ENCODE measurements at regions not wholly inside any gene's neighbourhood (a gene's known extent, or its start where the extent isn't known, plus 50 kb on each side); places are given as distances from the start of the nearest gene placed in this dataset.

DNA sequence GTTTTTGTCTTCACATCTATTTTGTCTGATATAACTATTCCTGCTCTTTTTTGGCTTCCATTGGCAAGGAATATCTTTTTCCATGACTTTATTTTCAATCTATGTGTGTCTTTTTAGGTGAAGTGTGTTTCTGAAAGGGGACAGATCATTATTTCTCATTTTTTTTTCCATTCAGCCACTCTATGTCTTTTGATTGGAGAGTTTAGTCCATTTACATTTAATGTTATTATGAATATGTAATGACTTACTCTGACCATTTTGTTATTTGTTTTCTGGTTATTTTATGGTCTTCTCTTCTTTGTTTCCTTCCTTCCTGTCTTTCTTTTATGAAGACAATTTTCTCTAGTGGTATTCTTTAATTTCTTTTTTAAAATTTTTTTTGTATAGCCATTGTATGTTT is 178.6 kb upstream of the CNTN5 start:
- DNase-seq (ENCODE audit: extremely low spot score, insufficient read length, low read depth): no peak
- no peak for FAIRE-seq

- DNase-seq (ENCODE audit: extremely low spot score, insufficient read length, low read depth) (no peak), FAIRE-seq (no peak)
Observed at GRCh38 chr11:98862169-98862568, 158.6 kb upstream of the CNTN5 start.

DNA sequence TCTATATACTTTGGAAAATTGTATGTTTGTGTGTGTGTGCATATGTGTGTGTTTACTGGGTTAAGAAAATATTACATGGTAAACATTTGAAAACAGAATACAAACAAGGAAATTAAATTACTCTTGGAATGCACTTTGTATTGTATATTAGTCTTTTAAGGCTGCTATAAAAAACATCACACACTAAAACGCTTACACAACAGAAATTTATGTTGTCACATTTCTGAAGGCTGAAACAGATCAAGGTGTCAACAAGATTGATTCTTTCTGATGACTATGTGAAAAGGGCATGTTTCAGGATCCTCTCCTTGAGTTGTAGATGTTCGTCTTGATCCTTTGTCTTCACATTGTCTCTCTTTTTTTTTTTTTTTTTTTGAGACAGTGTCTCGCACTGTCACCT is 149.1 kb upstream of the CNTN5 start:
- FAIRE-seq: no peak

DNA sequence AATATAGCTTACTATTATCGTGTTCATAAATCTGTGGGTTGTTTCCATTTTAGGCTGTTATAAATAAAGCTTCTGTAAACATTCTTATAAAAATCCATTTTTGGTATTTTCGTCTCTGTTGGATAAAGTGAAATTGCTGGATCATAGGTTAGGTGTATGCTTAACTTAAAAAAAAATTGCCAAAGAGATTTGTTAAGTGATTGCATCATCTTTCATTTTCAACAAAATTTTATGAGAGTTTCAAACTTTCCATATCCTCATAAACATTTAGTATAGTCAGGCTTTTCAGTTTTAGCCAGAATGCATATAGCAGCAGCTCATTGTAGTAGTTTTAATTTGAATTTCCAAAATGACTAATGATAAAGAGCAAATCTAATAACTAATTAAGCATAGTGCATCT is 146.7 kb upstream of the CNTN5 start:
- FAIRE-seq (no peak), DNase-seq (ENCODE audit: extremely low spot score, insufficient read length, low read depth) (no peak)

More for the DNA sequence above, 149.1 kb upstream of the CNTN5 start:
- DNase-seq (ENCODE audit: extremely low spot score, insufficient read length, low read depth): no peak

DNA sequence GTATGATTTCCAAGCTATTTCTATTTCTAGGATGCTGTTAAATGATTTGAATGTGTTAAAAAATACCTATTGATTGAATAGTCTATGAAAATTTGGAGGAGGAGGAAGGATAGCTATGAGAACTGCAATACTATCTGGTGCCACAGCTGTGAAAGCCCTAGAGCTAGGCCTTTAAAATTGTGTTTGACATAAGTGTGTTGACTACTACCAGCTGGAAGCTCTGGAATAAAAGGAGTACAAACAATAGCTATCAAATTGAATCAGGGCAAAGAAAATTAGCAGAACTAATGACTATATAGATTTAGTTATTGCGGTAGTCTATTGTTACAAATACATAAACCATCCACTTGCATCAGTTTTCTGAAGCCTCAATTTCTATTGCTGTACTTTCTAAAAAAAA is 124.8 kb upstream of the CNTN5 start:
- no peak for FAIRE-seq

GRCh38 chr11:98940913-98941312 is 79.8 kb upstream of the CNTN5 start:
- DNase-seq (ENCODE audit: extremely low spot score, insufficient read length, low read depth): no peak
- no peak for FAIRE-seq

More for the DNA sequence above, 124.8 kb upstream of the CNTN5 start:
- no peak for DNase-seq (ENCODE audit: extremely low spot score, insufficient read length, low read depth)

- no peak for DNase-seq (ENCODE audit: extremely low spot score, insufficient read length, low read depth)
- no peak for FAIRE-seq
Observed at GRCh38 chr11:98944461-98944860, 76.3 kb upstream of the CNTN5 start.

- FAIRE-seq: no peak
- no peak for DNase-seq (ENCODE audit: extremely low spot score, insufficient read length, low read depth)
Observed at GRCh38 chr11:98952107-98952506, 68.6 kb upstream of the CNTN5 start.

DNA sequence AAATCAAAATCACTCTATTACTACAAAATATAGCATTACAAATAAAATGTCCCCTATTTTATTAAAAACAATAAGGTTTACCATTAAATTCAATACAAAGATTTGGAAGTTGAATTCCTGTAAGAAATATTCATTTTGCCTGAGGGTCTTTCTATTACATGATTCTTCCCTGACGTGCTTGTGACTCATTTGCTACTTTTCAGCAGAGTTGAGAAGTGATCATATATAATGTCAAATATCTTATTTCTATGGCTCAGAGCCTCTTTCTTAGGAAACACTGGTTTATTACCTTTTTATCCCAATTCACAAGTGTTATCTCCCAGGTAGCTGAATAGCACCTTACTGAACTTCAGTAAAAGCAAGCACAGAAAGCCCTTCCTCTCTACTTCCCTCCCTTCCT is 65.2 kb upstream of the CNTN5 start:
- DNase-seq (ENCODE audit: extremely low spot score, insufficient read length, low read depth) (no peak), FAIRE-seq (no peak)

GRCh38 chr11:98964146-98964545 is 56.6 kb upstream of the CNTN5 start:
- DNase-seq (ENCODE audit: extremely low spot score, insufficient read length, low read depth) (no peak), FAIRE-seq (no peak)

DNA sequence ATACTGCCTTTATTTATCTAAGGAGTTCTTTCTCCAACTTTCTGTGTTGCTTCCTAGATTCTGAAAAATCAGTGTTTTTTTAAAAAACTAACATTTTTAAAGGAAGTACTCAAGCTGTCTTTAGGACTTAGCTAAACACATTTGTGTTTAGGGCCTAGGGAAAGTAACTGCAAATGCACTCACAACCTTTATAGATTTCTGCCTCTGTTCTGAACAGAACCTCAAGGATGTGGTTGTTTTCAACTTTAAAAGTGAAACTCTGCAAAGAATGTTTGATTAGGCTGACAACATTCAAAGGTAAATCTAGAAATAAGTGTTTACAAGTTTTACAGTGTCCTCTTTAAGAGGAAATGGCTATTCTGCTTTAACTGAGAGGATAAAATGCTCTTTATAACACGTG is 55.4 kb upstream of the CNTN5 start:
- no peak for FAIRE-seq
- no peak for DNase-seq (ENCODE audit: extremely low spot score, insufficient read length, low read depth)

- FAIRE-seq: no peak
- DNase-seq (ENCODE audit: extremely low spot score, insufficient read length, low read depth): no peak
Observed at GRCh38 chr11:98965775-98966174, 55.0 kb upstream of the CNTN5 start.

GRCh38 chr11:98967005-98967404 is 53.7 kb upstream of the CNTN5 start:
- FAIRE-seq: no peak

More at GRCh38 chr11:98967005-98967404, 53.7 kb upstream of the CNTN5 start:
- no peak for DNase-seq (ENCODE audit: extremely low spot score, insufficient read length, low read depth)

All from GM18507 (cell line).